Esophagus muscularis mucosa (tissue), 4 donors: ENCODE measurements at regions not wholly inside any gene's neighbourhood (a gene's known extent, or its start where the extent isn't known, plus 50 kb on each side); places are given as distances from the start of the nearest gene placed in this dataset.

Experiments used
- DNase-seq: peaks from one replicate; pipeline ENCODE4 v3.0.0-alpha.2; 2017; ENCODE audit errors: extremely low spot score
- H3K27ac ChIP-seq, 4 donors: fragments of 200-600 bp; sonication (generic); replicated peaks in 1 of 4; 1 replicate in 3 of 4; 2 replicates in 1 of 4; pipeline ENCODE4 v1.5.1; 2016 to 2019; ENCODE audit warnings: mild to moderate bottlenecking in 1 of 4
- H3K27me3 ChIP-seq, 4 donors: fragments of 200-600 bp; sonication (generic); one replicate each; pipeline versions ENCODE4 v1.5.1 to v1.6.0; 2016 to 2019
- H3K36me3 ChIP-seq, 4 donors: fragments of 200-600 bp; sonication (generic); one replicate each; pipeline ENCODE4 v1.5.1; 2016 to 2019
- H3K4me1 ChIP-seq, 4 donors: fragments of 200-600 bp; sonication (generic); one replicate each; pipeline ENCODE4 v1.5.1; 2016 to 2019
- H3K4me3 ChIP-seq, 4 donors: fragments of 200-600 bp; sonication (generic); 1 replicate in 2 of 4; 2 replicates in 2 of 4; pipeline ENCODE4 v1.5.1; 2016 to 2019; ENCODE audit warnings: mild to moderate bottlenecking in 4 of 4, moderate library complexity in 1 of 4
- H3K9me3 ChIP-seq, 4 donors: fragments of 200-600 bp; sonication (generic); 1 replicate in 3 of 4; 2 replicates in 1 of 4; pipeline ENCODE4 v1.5.1; 2016 to 2019
- CTCF ChIP-seq, 3 experiments: fragments of 200-600 bp in 2 of 3; fragments of 450-650 bp in 1 of 3; sonication (generic) in 2 of 3; IDR thresholded peaks; one replicate each; pipeline ENCODE4 v1.5.1; 2017 to 2019; ENCODE audit warnings: antibody characterized with exemption in 3 of 3, mild to moderate bottlenecking in 2 of 3, moderate library complexity in 1 of 3
- EP300 ChIP-seq: sonication (generic); formaldehyde crosslinking; IDR thresholded peaks from one replicate; pipeline ENCODE4 v1.6.1; 2017; ENCODE audit warnings: antibody characterized with exemption
- POLR2A ChIP-seq: fragments of 450-650 bp; IDR thresholded peaks from one replicate; pipeline ENCODE4 v1.6.1; 2017; ENCODE audit warnings: antibody characterized with exemption, moderate library complexity, mild to moderate bottlenecking, low read depth
- POLR2AphosphoS5 ChIP-seq, 2 donors: sonication (generic); formaldehyde crosslinking; IDR thresholded peaks; one replicate each; pipeline ENCODE4 v1.6.1; 2017; ENCODE audit warnings: antibody characterized with exemption in 2 of 2
- WGBS: methylation state at CpG from one replicate; pipeline ENCODE4 v1.1.5; 2018; 5-methylcytosine and 5-hydroxymethylcytosine counted together
- intact Hi-C: fragments of 100-400 bp; cut with DNase I; formaldehyde crosslinking; loops from one replicate; pipeline ENCODE4 v1.15.1; 2023

DNA sequence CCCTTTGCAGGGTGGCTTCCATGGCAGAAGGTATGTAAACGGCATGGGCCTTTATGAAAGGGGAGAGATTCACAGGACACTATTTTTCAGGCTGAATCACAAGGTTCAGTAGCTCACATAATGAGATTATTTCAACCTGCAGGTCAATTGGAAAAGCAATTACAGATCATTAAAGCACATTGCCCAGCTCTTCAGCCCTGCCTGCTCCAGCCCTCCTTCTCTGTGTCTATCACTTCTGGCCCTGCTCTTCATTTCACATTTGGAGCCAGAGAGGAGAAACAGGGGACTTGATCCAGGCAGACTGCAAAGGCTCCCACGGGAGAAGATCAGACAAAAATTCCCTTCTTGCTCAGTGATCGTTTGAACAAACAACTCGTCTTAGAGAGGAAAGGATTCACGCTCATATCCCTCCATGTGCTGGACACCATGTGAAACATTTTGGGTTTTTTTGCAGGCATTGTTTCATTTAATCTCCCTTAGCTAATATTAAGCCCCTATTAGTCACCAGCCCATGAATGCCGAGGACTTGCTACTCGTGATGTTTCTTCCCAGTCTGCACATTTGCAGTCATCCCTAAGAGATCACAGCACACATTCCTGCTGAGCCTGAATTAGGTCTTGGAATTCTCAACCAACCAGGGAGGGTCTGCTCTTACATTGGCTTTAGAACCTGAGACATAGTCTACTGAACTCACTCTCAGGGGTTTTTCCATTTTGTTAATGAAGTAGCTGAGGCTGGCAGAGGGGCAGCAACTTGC lies 443.9 kb upstream of the CCL2 start:
- Histone ChIP-seq H3K27ac (no peak overlapping the region), H3K27me3 (peaks cover 0 to 21% (median 0%) of the 10 kb centered on the region in 4 donors), H3K4me3 (no peak overlapping the region), H3K9me3 (no peaks in the 10 kb centered on the region), H3K36me3 (no peaks in the 10 kb centered on the region), H3K4me1 (no peaks in the 10 kb centered on the region)
- WGBS, result 46% methylated on average over 7 of the region's 7 CpGs
- DNase-seq, result no peak
- intact Hi-C loops, result no loop called here
- TF ChIP-seq POLR2AphosphoS5 (IDR thresholded peaks at IDR 0.05) (no peak), EP300 (no peak), POLR2A (no peak), CTCF (IDR thresholded peaks at IDR 0.05) (no peak)

DNA sequence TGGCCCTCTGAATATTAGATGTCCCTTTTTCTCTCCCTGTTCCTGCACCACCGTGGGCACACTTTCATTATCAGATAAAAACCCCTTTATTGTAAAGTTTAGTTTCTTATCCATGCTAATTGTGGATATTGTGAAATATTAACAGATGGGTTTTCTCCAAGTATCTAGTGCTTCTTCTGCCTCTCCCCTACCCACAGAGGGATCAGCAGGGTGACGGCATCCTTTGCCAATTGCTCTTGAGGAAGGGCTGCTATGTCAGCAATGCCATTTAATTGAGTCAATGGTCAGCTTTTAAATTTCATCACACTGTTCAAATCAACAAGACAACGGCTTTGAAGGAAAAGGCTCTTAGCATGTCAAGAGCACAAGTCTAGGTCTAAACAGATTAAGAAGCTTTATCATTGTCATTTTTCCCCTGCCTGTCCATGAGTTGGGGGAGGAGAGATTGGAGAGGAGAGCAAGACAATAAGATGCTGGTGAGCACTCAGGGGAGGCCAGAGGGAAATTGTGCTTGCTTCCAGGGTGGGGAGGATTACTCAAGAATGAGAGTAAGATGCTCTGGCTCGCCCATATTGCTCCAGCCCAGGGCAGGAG lies 443.0 kb upstream of the CCL2 start:
- Histone ChIP-seq H3K27ac (no peak overlapping the region), H3K9me3 (no peaks in the 10 kb centered on the region), H3K4me3 (no peak overlapping the region), H3K36me3 (no peaks in the 10 kb centered on the region), H3K27me3 (peaks cover 0 to 25% (median 0%) of the 10 kb centered on the region in 4 donors), H3K4me1 (no peaks in the 10 kb centered on the region)
- WGBS, result 67% methylated on average over 4 of the region's 4 CpGs
- intact Hi-C loops, result no loop called here
- TF ChIP-seq EP300 (no peak), POLR2A (no peak), POLR2AphosphoS5 (IDR thresholded peaks at IDR 0.05) (no peak), CTCF (IDR thresholded peaks at IDR 0.05) (no peak)
- DNase-seq, result no peak

DNA sequence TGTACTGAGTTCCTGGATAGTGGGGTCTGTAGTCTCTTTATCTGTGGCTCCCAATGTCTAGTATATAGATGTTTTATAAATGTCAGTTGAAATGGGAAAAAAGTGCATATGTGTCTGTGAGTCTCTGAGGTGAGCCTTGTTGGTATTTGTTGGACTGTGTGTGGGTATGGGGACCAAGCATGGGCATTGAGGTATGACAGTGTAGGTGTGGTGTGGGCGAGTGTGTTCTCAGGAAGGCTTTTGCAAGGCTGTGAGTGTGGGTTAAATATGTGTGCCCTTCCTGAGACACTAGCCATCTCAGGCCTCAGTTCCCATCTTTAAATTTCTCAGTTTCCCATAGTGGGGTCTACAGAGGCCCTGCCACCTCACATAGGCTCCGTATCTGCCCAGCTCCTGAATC lies 440.2 kb upstream of the CCL2 start:
- Histone ChIP-seq H3K27me3 (peaks cover 0 to 31% (median 0%) of the 10 kb centered on the region in 4 donors), H3K27ac (no peak overlapping the region), H3K9me3 (no peaks in the 10 kb centered on the region), H3K36me3 (no peaks in the 10 kb centered on the region), H3K4me3 (no peak overlapping the region), H3K4me1 (no peaks in the 10 kb centered on the region)
- TF ChIP-seq EP300 (no peak), POLR2A (no peak), POLR2AphosphoS5 (IDR thresholded peaks at IDR 0.05) (no peak), CTCF (IDR thresholded peaks at IDR 0.05) (no peak)
- intact Hi-C loops, result no loop called here
- no peak for DNase-seq
- WGBS, result 87% methylated on average over 2 of the region's 2 CpGs

- 73% methylated on average over 2 of the region's 2 CpGs for WGBS
These were observed 439.0 kb upstream of the CCL2 start for GRCh38 chr17:33816036-33816435.

More at GRCh38 chr17:33816036-33816435, 439.0 kb upstream of the CCL2 start:
- intact Hi-C loops, result no loop called here
- peaks cover 0 to 28% (median 0%) of the 10 kb centered on the region in 4 donors for H3K27me3 ChIP-seq
- H3K4me1 ChIP-seq, result no peaks in the 10 kb centered on the region
- no peaks in the 10 kb centered on the region for H3K36me3 ChIP-seq
- TF ChIP-seq EP300 (no peak), CTCF (IDR thresholded peaks at IDR 0.05) (no peak), POLR2A (no peak), POLR2AphosphoS5 (IDR thresholded peaks at IDR 0.05) (no peak)
- H3K9me3 ChIP-seq, result no peaks in the 10 kb centered on the region
- H3K27ac ChIP-seq, result no peak overlapping the region
- no peak overlapping the region for H3K4me3 ChIP-seq
- DNase-seq, result no peak
